Mesendoderm (in vitro differentiated cells): ENCODE measurements at regions not wholly inside any gene's neighbourhood (a gene's known extent, or its start where the extent isn't known, plus 50 kb on each side); places are given as distances from the start of the nearest gene placed in this dataset.

Experiments used
- DNase-seq: peaks from one replicate; pipeline ENCODE4 v3.0.0; 2013
- H2AK5ac ChIP-seq: 2 replicates; pipeline ENCODE4 v1.6.1; 2013; ENCODE audit warnings: low read length, inconsistent platforms
- H2BK120ac ChIP-seq: 2 replicates; pipeline ENCODE4 v1.6.1; 2013; ENCODE audit warnings: low read depth, mild to moderate bottlenecking, low read length, moderate library complexity, mixed read lengths
- H2BK15ac ChIP-seq: replicated peaks from 2 replicates; pipeline ENCODE4 v1.6.1; 2013; ENCODE audit warnings: low read depth, mild to moderate bottlenecking, moderate library complexity
- H2BK5ac ChIP-seq: 2 replicates; pipeline ENCODE4 v1.6.1; 2013; ENCODE audit warnings: low read length, inconsistent platforms
- H3K18ac ChIP-seq: 2 replicates; pipeline ENCODE4 v1.6.1; 2013; ENCODE audit warnings: mild to moderate bottlenecking, low read length, mixed read lengths
- H3K23ac ChIP-seq: one replicate; pipeline ENCODE4 v1.6.1; 2013; ENCODE audit warnings: low read length
- H3K27ac ChIP-seq: 2 replicates; pipeline ENCODE4 v1.5.1; 2013; ENCODE audit warnings: low read depth, mild to moderate bottlenecking, inconsistent platforms, low read length, moderate library complexity
- H3K27me3 ChIP-seq: 2 replicates; pipeline ENCODE4 v1.6.1; 2013; ENCODE audit warnings: low read length, control low read depth, mild to moderate bottlenecking, inconsistent platforms; ENCODE audit not compliant: insufficient read depth, poor library complexity
- H3K36me3 ChIP-seq: 2 replicates; pipeline ENCODE4 v1.6.1; 2013; ENCODE audit warnings: low read length, inconsistent platforms; ENCODE audit not compliant: control insufficient read depth, insufficient read depth
- H3K4ac ChIP-seq: one replicate; pipeline ENCODE4 v1.6.1; 2013; ENCODE audit warnings: low read depth, mild to moderate bottlenecking, low read length, moderate library complexity
- H3K4me1 ChIP-seq: 2 replicates; pipeline ENCODE4 v1.6.1; 2013; ENCODE audit warnings: low read depth, low read length, inconsistent platforms; ENCODE audit not compliant: control insufficient read depth
- H3K4me2 ChIP-seq: 2 replicates; pipeline ENCODE4 v1.6.1; 2013; ENCODE audit warnings: low read length
- H3K4me3 ChIP-seq: 2 replicates; pipeline ENCODE4 v1.5.1; 2013; ENCODE audit warnings: mild to moderate bottlenecking, low read length
- H3K56ac ChIP-seq: one replicate; pipeline ENCODE4 v1.6.1; 2013; ENCODE audit warnings: low read length
- H3K79me1 ChIP-seq: 2 replicates; pipeline ENCODE4 v1.6.1; 2013; ENCODE audit warnings: low read length, inconsistent platforms
- H3K79me2 ChIP-seq: 2 replicates; pipeline ENCODE4 v1.6.1; 2013; ENCODE audit warnings: mild to moderate bottlenecking, low read length; ENCODE audit not compliant: control insufficient read depth, insufficient read depth
- H3K9ac ChIP-seq: 2 replicates; pipeline ENCODE4 v1.6.1; 2013; ENCODE audit warnings: low read length, inconsistent platforms
- H4K5ac ChIP-seq: one replicate; pipeline ENCODE4 v1.6.1; 2013; ENCODE audit warnings: low read length
- H4K8ac ChIP-seq: one replicate; pipeline ENCODE4 v1.6.1; 2013; ENCODE audit warnings: low read depth, mild to moderate bottlenecking, control low read depth, low read length, moderate library complexity
- WGBS: extraction: QIAGEN DNeasy Blood & Tissue Kit; methylation state at CpG from one replicate; pipeline ENCODE4 v1.1.7; 2013; ENCODE audit warnings: low lambda C conversion rate, missing lambda C conversion rate; ENCODE audit not compliant: insufficient coverage; ENCODE audit errors: extremely low coverage; 5-methylcytosine and 5-hydroxymethylcytosine counted together

- DNase-seq: no peak
- Histone ChIP-seq H3K4ac (no peak overlapping the region), H3K56ac (no peak overlapping the region), H3K4me2 (no peak overlapping the region), H3K27me3 (no peaks in the 10 kb centered on the region), H2AK5ac (no peak overlapping the region), H3K23ac (no peak overlapping the region), H4K5ac (no peak overlapping the region), H3K79me2 (no peaks in the 10 kb centered on the region), H2BK120ac (no peak overlapping the region), H3K4me1 (no peaks in the 10 kb centered on the region), H3K27ac (no peak overlapping the region), H3K18ac (no peak overlapping the region), H3K9ac (no peak overlapping the region), H2BK5ac (no peak overlapping the region), H3K36me3 (no peaks in the 10 kb centered on the region), H2BK15ac (no peak overlapping the region), H3K79me1 (no peaks in the 10 kb centered on the region), H4K8ac (no peak overlapping the region), H3K4me3 (no peak overlapping the region)
- WGBS: no CpG with 5 or more reads among the region's 7 CpGs
Measured at GRCh38 chr3:107981471-107982111, 109.2 kb downstream of the CD47 start.

DNA sequence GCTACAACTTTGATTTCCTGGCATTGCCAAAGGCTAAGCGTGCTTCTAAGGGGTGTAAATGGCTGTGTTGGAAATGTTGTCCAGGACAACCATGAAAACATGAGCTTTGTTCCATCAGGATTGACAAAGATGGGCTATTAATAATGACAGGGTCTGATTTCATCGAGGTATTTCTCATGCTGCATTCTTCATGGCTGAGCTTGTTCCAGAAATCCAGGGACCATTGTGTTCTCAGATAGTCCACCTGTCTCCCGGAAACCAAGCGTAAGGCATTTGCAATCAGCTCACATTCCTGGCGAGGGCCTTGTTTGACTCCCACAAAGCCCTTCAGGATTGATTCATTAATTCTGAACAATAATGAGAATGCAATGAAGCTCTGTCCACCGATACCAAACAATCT, 111.3 kb downstream of the CD47 start:
- Histone ChIP-seq H3K23ac (no peak overlapping the region), H3K79me1 (no peaks in the 10 kb centered on the region), H3K56ac (no peak overlapping the region), H3K79me2 (no peaks in the 10 kb centered on the region), H3K4ac (no peak overlapping the region), H2AK5ac (no peak overlapping the region), H3K27ac (no peak overlapping the region), H3K36me3 (no peaks in the 10 kb centered on the region), H3K27me3 (no peaks in the 10 kb centered on the region), H2BK15ac (no peak overlapping the region), H3K18ac (no peak overlapping the region), H3K4me2 (no peak overlapping the region), H4K5ac (no peak overlapping the region), H3K4me3 (no peak overlapping the region), H3K4me1 (no peaks in the 10 kb centered on the region), H4K8ac (no peak overlapping the region), H3K9ac (no peak overlapping the region), H2BK120ac (no peak overlapping the region), H2BK5ac (no peak overlapping the region)
- WGBS: no CpG with 5 or more reads among the region's 6 CpGs
- DNase-seq: no peak

- no peak overlapping the region for H2AK5ac ChIP-seq
- H3K23ac ChIP-seq: no peak overlapping the region
- no peak overlapping the region for H3K4ac ChIP-seq
- no peak overlapping the region for H2BK5ac ChIP-seq
- H3K79me2 ChIP-seq: no peaks in the 10 kb centered on the region
- no peak overlapping the region for H3K56ac ChIP-seq
- no peak overlapping the region for H4K8ac ChIP-seq
- H3K4me2 ChIP-seq: no peak overlapping the region
- H2BK120ac ChIP-seq: no peak overlapping the region
- no peak overlapping the region for H3K9ac ChIP-seq
- DNase-seq: no peak
- H3K27me3 ChIP-seq: no peaks in the 10 kb centered on the region
- WGBS: no CpG with 5 or more reads among the region's 6 CpGs
- H3K18ac ChIP-seq: no peak overlapping the region
- no peak overlapping the region for H2BK15ac ChIP-seq
- H3K4me1 ChIP-seq: no peaks in the 10 kb centered on the region
- H3K36me3 ChIP-seq: no peaks in the 10 kb centered on the region
- no peak overlapping the region for H3K27ac ChIP-seq
- H4K5ac ChIP-seq: no peak overlapping the region
- no peaks in the 10 kb centered on the region for H3K79me1 ChIP-seq
- H3K4me3 ChIP-seq: no peak overlapping the region
Measured at GRCh38 chr3:107978131-107979055, 112.4 kb downstream of the CD47 start.

DNA sequence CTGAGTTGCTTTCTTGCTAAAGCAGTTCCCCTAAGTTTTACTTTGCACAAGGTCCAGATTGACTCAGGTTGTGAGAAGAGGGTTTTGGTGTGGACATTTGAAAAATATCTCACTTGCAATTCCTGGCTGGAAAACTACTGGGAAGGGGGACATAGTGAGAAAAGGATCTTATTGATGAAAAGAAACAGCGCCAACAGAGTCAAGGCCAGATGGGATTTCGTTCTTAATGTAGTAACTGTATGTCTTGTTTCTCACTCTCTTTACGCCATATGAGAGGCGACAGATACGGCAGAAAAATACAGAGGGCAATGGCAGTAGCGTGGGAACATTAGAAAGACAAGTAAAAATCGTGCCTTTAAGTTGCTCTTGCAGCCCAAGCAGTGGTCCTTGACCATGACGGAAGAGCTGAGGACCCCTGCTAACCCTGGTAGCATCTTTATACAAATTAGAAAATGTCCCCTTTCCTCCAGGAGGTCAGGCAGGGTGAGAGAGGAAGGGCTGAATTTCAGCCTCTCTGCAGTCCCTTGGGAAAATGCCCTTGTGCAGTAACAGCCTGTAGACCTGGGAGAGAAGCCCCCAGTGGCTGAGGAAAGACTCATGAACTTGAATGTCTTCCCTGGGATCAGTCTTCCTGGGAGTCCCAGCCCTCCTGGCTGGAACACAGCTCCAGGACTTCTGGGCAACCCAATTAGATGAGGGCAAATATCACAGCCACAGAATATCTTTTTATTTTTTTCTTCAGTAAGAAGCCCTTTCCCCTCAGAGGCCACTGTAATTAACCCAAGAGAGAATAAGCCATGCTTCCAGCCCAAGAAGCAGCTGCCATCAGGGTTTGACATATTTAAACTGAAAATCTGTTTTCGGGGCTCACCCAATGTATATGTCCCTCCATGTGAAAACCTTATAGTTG, 113.4 kb downstream of the CD47 start:
- Histone ChIP-seq H2BK5ac (no peak overlapping the region), H3K4me2 (no peak overlapping the region), H3K27me3 (no peaks in the 10 kb centered on the region), H3K4me1 (no peaks in the 10 kb centered on the region), H3K79me1 (no peaks in the 10 kb centered on the region), H3K23ac (no peak overlapping the region), H3K18ac (no peak overlapping the region), H2AK5ac (no peak overlapping the region), H4K8ac (no peak overlapping the region), H3K36me3 (no peaks in the 10 kb centered on the region), H3K4me3 (no peak overlapping the region), H4K5ac (no peak overlapping the region), H3K9ac (no peak overlapping the region), H3K79me2 (no peaks in the 10 kb centered on the region), H3K4ac (no peak overlapping the region), H2BK120ac (no peak overlapping the region), H3K27ac (no peak overlapping the region), H3K56ac (no peak overlapping the region), H2BK15ac (no peak overlapping the region)
- no peak for DNase-seq
- no CpG with 5 or more reads among the region's 9 CpGs for WGBS

GRCh38 chr3:107976202-107976800, 114.5 kb downstream of the CD47 start:
- Histone ChIP-seq H3K4me2 (no peak overlapping the region), H3K4me3 (no peak overlapping the region), H2AK5ac (no peak overlapping the region), H3K23ac (no peak overlapping the region), H3K4ac (no peak overlapping the region), H3K18ac (no peak overlapping the region), H2BK120ac (no peak overlapping the region), H3K4me1 (no peaks in the 10 kb centered on the region), H2BK5ac (no peak overlapping the region), H3K79me1 (no peaks in the 10 kb centered on the region), H3K36me3 (no peaks in the 10 kb centered on the region), H2BK15ac (no peak overlapping the region), H4K8ac (no peak overlapping the region), H3K27me3 (no peaks in the 10 kb centered on the region), H3K27ac (no peak overlapping the region), H3K79me2 (no peaks in the 10 kb centered on the region), H4K5ac (no peak overlapping the region), H3K9ac (no peak overlapping the region), H3K56ac (no peak overlapping the region)
- no CpG with 5 or more reads among the region's 5 CpGs for WGBS
- DNase-seq: no peak
